SK-N-MC (cell line): ENCODE measurements at regions not wholly inside any gene's neighbourhood (a gene's known extent, or its start where the extent isn't known, plus 50 kb on each side); places are given as distances from the start of the nearest gene placed in this dataset.

Source experiments
- EZH2 ChIP-seq: fragments of 200-600 bp; sonication (generic); IDR thresholded peaks from one replicate; pipeline ENCODE4 v1.6.1; 2017; ENCODE audit warnings: antibody characterized with exemption
- POLR2AphosphoS5 ChIP-seq: IDR thresholded peaks from 2 replicates; pipeline ENCODE4 v1.6.1; 2012; ENCODE audit warnings: mild to moderate bottlenecking, low read depth, low read length, borderline replicate concordance

- no peak for TF ChIP-seq EZH2
- TF ChIP-seq POLR2AphosphoS5: no peak
These were observed 142.1 kb upstream of the EEPD1 start for GRCh38 chr7:36010656-36011587.
